Ovary (tissue), 3 donors: ENCODE measurements at regions not wholly inside any gene's neighbourhood (a gene's known extent, or its start where the extent isn't known, plus 50 kb on each side); places are given as distances from the start of the nearest gene placed in this dataset.

ENCODE experiments used
- POLR2A ChIP-seq: fragments of 450-650 bp; IDR thresholded peaks from one replicate; pipeline ENCODE4 v1.6.1; 2017; ENCODE audit warnings: antibody characterized with exemption, mild to moderate bottlenecking, moderate library complexity
- TF ChIP-seq, protein P1 (sequence below), 3 donors: fragments of 450-650 bp in 2 of 3; fragments of 200-600 bp in 1 of 3; IDR thresholded peaks; one replicate each; pipeline versions ENCODE4 v1.5.1 to v1.8.0; 2016 to 2022; ENCODE audit warnings: antibody characterized with exemption in 3 of 3, mild to moderate bottlenecking in 1 of 3
- donor health status: DM: no; HTN: no; CAD: no.

DNA sequence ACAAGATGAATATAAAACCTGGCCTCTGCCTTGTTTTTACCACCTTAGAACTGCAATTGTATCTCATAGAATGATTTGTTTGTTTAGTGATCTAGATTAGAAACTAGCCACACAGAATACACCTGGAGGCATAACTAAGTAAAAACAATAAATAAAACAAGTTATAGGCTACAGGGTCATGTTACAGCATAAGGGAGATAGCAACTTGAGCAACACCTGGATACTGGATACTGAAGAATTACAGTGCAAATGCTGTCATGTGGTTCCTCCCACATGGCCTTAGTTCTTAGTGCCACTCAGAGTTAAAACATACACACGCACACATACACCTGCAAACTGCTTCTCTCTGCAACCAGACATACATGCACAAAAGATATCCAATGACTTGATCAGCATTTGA, 563.4 kb upstream of the DPPA4 start:
- TF ChIP-seq POLR2A, result no peak
- TF ChIP-seq, protein P1, sequence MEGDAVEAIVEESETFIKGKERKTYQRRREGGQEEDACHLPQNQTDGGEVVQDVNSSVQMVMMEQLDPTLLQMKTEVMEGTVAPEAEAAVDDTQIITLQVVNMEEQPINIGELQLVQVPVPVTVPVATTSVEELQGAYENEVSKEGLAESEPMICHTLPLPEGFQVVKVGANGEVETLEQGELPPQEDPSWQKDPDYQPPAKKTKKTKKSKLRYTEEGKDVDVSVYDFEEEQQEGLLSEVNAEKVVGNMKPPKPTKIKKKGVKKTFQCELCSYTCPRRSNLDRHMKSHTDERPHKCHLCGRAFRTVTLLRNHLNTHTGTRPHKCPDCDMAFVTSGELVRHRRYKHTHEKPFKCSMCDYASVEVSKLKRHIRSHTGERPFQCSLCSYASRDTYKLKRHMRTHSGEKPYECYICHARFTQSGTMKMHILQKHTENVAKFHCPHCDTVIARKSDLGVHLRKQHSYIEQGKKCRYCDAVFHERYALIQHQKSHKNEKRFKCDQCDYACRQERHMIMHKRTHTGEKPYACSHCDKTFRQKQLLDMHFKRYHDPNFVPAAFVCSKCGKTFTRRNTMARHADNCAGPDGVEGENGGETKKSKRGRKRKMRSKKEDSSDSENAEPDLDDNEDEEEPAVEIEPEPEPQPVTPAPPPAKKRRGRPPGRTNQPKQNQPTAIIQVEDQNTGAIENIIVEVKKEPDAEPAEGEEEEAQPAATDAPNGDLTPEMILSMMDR (IDR thresholded peaks at IDR 0.05), result no peak
